Panc1 (cell line): ENCODE measurements at regions not wholly inside any gene's neighbourhood (a gene's known extent, or its start where the extent isn't known, plus 50 kb on each side); places are given as distances from the start of the nearest gene placed in this dataset.

Experiments
- ATAC-seq: fragments of 200-7000 bp; cut with Tn5 transposase; 2 replicates; pipeline ENCODE4 v1.9.1; 2020; ENCODE audit warnings: mild to moderate bottlenecking, moderate library complexity
- BruUV-seq: library from RNA; stranded (reverse); fragments of 400-500 nt; replicated peaks from 2 replicates; lab custom pipeline; 2021; lab: Mats Ljungman, UMichigan
- CTCF ChIA-PET: fragments of 300-600 bp; sonication (Branson Sonifier 250); formaldehyde crosslinking; loops from one replicate; lab custom pipeline; 2022; ENCODE audit warnings: antibody characterized with exemption; lab: Charles Lee
- POLR2A ChIA-PET: fragments of 300-600 bp; sonication (Branson Sonifier 250); formaldehyde crosslinking; loops from one replicate; lab custom pipeline; 2022; ENCODE audit warnings: antibody characterized with exemption; lab: Charles Lee
- DNase-seq: peaks from one replicate; pipeline ENCODE4 v3.0.0-alpha.2; 2010; ENCODE audit warnings: low read depth, low spot score
- H3K27ac ChIP-seq: 2 replicates; pipeline ENCODE4 v1.5.1; 2011; ENCODE audit warnings: mild to moderate bottlenecking, low read length, inconsistent platforms
- H3K27me3 ChIP-seq: fragments of 200-500 bp; sonication (Bioruptor generic); 2 replicates; pipeline ENCODE4 v1.6.0; 2014; ENCODE audit warnings: low read length, inconsistent platforms; ENCODE audit not compliant: control insufficient read depth, insufficient read depth
- H3K36me3 ChIP-seq: fragments of 200-500 bp; sonication (Bioruptor generic); 2 replicates; pipeline ENCODE4 v1.5.1; 2014; ENCODE audit warnings: inconsistent platforms, mild to moderate bottlenecking, low read length, moderate library complexity; ENCODE audit not compliant: control insufficient read depth, insufficient read depth
- H3K4me1 ChIP-seq: 2 replicates; pipeline ENCODE4 v1.5.1; 2011; ENCODE audit warnings: inconsistent platforms, mild to moderate bottlenecking, low read length, moderate library complexity; ENCODE audit not compliant: control insufficient read depth, insufficient read depth
- H3K4me3 ChIP-seq, 2 experiments: 2 replicates each; pipeline ENCODE4 v1.5.1; 2011 to 2012; ENCODE audit warnings: low read depth in 2 of 2, low read length in 2 of 2, mild to moderate bottlenecking in 2 of 2, inconsistent platforms in 1 of 2, moderate library complexity in 1 of 2
- H3K9me3 ChIP-seq: fragments of 200-500 bp; sonication (Bioruptor generic); 2 replicates; pipeline ENCODE4 v1.5.1; 2014; ENCODE audit warnings: low read depth, mild to moderate bottlenecking, inconsistent platforms, low read length, moderate library complexity; ENCODE audit not compliant: control insufficient read depth, insufficient read depth
- POLR2AphosphoS5 ChIP-seq: IDR thresholded peaks from 2 replicates; pipeline ENCODE4 v1.6.1; 2012; ENCODE audit warnings: mild to moderate bottlenecking, low read depth, low read length, moderate library complexity
- REST ChIP-seq, 2 experiments: IDR thresholded peaks; 2 replicates each; pipeline ENCODE4 v1.6.1; 2011 to 2012; ENCODE audit warnings: low read depth in 2 of 2, control low read depth in 1 of 2, low read length in 1 of 2, mild to moderate bottlenecking in 1 of 2, moderate library complexity in 1 of 2; ENCODE audit not compliant: insufficient read depth in 1 of 2
- SIN3A ChIP-seq: IDR thresholded peaks from 2 replicates; pipeline ENCODE4 v1.6.1; 2012; ENCODE audit warnings: low read depth, mild to moderate bottlenecking, low read length, moderate library complexity, borderline replicate concordance; ENCODE audit not compliant: insufficient read depth
- TCF7L2 ChIP-seq: IDR thresholded peaks from 2 replicates; pipeline ENCODE4 v1.6.1; 2011; ENCODE audit warnings: mild to moderate bottlenecking, low read depth, low read length, inconsistent platforms
- in situ Hi-C: cut with HindIII; loops from 2 replicates; pipeline ENCODE4 v1.10.0; 2016; ENCODE audit warnings: low sequenced_read_pairs, low pct_unique_long_range_greater_than_20kb
- intact Hi-C: fragments of 100-400 bp; cut with micrococcal nuclease; formaldehyde crosslinking; loops from one replicate; pipeline ENCODE4 v1.10.0; 2022; ENCODE audit not compliant: unreplicated experiment
- TF ChIP-seq, protein P1 (sequence below): fragments of 450-650 bp; IDR thresholded peaks from 2 replicates; pipeline ENCODE4 v1.5.1; 2017; ENCODE audit warnings: mild to moderate bottlenecking

- no peaks in the 10 kb centered on the region for H3K9me3 ChIP-seq
- no peaks in the 10 kb centered on the region for H3K4me1 ChIP-seq
- BruUV-seq, result no TSS peak
- no peaks in the 10 kb centered on the region for H3K36me3 ChIP-seq
- ATAC-seq, result no peak
- no peaks in the 10 kb centered on the region for H3K27me3 ChIP-seq
- CTCF ChIA-PET, result no interaction called here
- TF ChIP-seq REST (IDR thresholded peaks at IDR 0.05; ENCODE audit: insufficient read depth in 1 of 2, low read depth in 2 of 2, low read length in 1 of 2) (no peak), POLR2AphosphoS5 (no peak), TCF7L2 (no peak), SIN3A (no peak)
- TF ChIP-seq, protein P1, sequence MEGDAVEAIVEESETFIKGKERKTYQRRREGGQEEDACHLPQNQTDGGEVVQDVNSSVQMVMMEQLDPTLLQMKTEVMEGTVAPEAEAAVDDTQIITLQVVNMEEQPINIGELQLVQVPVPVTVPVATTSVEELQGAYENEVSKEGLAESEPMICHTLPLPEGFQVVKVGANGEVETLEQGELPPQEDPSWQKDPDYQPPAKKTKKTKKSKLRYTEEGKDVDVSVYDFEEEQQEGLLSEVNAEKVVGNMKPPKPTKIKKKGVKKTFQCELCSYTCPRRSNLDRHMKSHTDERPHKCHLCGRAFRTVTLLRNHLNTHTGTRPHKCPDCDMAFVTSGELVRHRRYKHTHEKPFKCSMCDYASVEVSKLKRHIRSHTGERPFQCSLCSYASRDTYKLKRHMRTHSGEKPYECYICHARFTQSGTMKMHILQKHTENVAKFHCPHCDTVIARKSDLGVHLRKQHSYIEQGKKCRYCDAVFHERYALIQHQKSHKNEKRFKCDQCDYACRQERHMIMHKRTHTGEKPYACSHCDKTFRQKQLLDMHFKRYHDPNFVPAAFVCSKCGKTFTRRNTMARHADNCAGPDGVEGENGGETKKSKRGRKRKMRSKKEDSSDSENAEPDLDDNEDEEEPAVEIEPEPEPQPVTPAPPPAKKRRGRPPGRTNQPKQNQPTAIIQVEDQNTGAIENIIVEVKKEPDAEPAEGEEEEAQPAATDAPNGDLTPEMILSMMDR, result no peak
- intact Hi-C loops (no loop called here), in situ Hi-C loops (no loop called here)
- H3K27ac ChIP-seq, result no peak overlapping the region
- H3K4me3 ChIP-seq, result no peak overlapping the region
- POLR2A ChIA-PET, result no interaction called here
- DNase-seq, result no peak
Measured at GRCh38 chr5:173529861-173530260, 86.6 kb downstream of the BOD1 start.

- ChIA-PET POLR2A (no interaction called here), CTCF (no interaction called here)
- ATAC-seq (no peak), DNase-seq (no peak)
- Histone ChIP-seq H3K4me3 (no peak overlapping the region), H3K27me3 (no peaks in the 10 kb centered on the region), H3K27ac (no peak overlapping the region), H3K9me3 (no peaks in the 10 kb centered on the region), H3K36me3 (no peaks in the 10 kb centered on the region), H3K4me1 (no peaks in the 10 kb centered on the region)
- TF ChIP-seq POLR2AphosphoS5 (no peak), SIN3A (no peak), TCF7L2 (no peak), REST (IDR thresholded peaks at IDR 0.05; ENCODE audit: insufficient read depth in 1 of 2, low read depth in 2 of 2, low read length in 1 of 2) (no peak)
- TF ChIP-seq, protein P1, result no peak
- intact Hi-C loops (no loop called here), in situ Hi-C loops (no loop called here)
- no TSS peak for BruUV-seq
Measured at GRCh38 chr5:173527671-173528070, 88.8 kb downstream of the BOD1 start.
